ENCODE measurements at regions not wholly inside any gene's neighbourhood (a gene's known extent, or its start where the extent isn't known, plus 50 kb on each side); places are given as distances from the start of the nearest gene placed in this dataset.

DNA sequence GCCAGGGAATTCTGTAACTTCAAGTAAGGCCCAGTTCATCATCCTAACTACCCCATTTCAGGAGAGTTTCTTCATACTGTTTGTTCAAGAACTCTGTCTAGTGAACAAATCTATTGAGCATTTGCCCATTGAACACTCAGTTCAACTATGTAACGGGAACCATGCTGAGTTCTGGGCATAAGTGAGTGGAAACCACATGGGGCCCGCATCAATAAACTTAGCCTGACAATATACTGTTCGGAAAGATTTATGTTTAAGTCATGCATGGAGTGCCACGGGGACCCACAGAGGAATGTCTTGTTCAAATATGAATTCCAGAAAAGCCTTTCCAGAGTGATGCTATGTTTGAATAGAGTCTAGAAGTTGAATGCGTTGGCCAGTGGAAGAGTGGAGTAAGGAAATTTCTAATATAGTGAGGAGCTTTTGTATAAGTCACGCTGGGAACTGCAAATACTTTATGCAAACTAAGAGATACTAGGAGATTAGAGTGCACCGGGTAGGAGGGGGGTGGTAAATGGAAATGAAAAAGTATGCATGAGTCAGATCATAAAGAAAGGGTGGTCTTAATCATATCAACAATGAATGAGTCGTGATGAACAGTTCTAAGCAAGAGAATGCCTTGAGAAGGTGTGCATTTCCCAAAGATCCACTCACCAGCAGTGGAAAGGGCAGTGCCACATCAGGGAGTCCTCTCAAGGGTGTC is 279.8 kb downstream of the VPS13C start:
- TF ChIP-seq, protein P1, sequence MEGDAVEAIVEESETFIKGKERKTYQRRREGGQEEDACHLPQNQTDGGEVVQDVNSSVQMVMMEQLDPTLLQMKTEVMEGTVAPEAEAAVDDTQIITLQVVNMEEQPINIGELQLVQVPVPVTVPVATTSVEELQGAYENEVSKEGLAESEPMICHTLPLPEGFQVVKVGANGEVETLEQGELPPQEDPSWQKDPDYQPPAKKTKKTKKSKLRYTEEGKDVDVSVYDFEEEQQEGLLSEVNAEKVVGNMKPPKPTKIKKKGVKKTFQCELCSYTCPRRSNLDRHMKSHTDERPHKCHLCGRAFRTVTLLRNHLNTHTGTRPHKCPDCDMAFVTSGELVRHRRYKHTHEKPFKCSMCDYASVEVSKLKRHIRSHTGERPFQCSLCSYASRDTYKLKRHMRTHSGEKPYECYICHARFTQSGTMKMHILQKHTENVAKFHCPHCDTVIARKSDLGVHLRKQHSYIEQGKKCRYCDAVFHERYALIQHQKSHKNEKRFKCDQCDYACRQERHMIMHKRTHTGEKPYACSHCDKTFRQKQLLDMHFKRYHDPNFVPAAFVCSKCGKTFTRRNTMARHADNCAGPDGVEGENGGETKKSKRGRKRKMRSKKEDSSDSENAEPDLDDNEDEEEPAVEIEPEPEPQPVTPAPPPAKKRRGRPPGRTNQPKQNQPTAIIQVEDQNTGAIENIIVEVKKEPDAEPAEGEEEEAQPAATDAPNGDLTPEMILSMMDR (IDR thresholded peaks at IDR 0.05): no peak
- TF ChIP-seq POLR2AphosphoS5 (IDR thresholded peaks at IDR 0.05): no peak
- TF ChIP-seq POLR2A (IDR thresholded peaks at IDR 0.05): no peak
